ENCODE measurements at regions not wholly inside any gene's neighbourhood (a gene's known extent, or its start where the extent isn't known, plus 50 kb on each side); places are given as distances from the start of the nearest gene placed in this dataset.
"Not testable (repeated sequence)": the region's sequence is repeated elsewhere in the genome, so short reads cannot be mapped to it uniquely, and the experiment has no call there.

DNA sequence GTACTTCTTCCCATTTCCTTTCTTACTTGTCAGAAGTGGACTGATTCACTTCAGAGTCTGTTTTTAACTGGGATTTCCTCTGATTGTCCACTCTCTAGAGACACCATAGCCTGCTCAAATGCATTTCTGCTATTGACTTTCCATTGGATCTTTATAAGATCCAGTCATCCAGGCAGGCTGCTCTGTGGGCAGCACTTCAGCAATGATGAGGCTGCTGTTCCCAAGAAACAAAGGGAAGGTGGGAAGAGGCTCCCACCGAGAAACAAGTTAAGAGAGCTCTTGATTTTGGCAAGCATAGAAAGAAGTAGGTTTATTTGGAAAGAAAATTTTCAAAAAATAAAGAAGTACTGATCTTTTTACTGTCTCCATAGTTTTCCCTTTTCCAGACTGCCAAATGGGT, 125.8 kb upstream of the STARD13 start:
- Histone ChIP-seq H4K20me1 (ENCODE audit: control insufficient read depth, insufficient read depth, low read length, poor library complexity, severe bottlenecking) (no peaks in the 10 kb centered on the region), H2AFZ (ENCODE audit: insufficient read depth, low read depth, low read length, poor library complexity, severe bottlenecking) (no peak overlapping the region), H3K27me3 (replicated peaks in 1 of 4; ENCODE audit: control extremely low read depth in 1 of 4, control insufficient read depth in 3 of 4, insufficient read depth in 4 of 4, low read length in 3 of 4) (no peaks in the 10 kb centered on the region), H3K4me3 (ENCODE audit: control extremely low read depth in 1 of 5, extremely low read depth in 1 of 5, insufficient read depth in 1 of 5, low read depth in 2 of 5, low read length in 4 of 5) (no peak overlapping the region), H3K4me1 (ENCODE audit: control insufficient read depth in 2 of 2, insufficient read depth in 2 of 2, low read length in 2 of 2) (no peaks in the 10 kb centered on the region), H3K9ac (ENCODE audit: low read length) (no peak overlapping the region), H3K4me2 (replicated peaks; ENCODE audit: low read depth, low read length, poor library complexity, severe bottlenecking) (no peak overlapping the region), H3K36me3 (replicated peaks in 1 of 2; ENCODE audit: control extremely low read depth in 1 of 2, control insufficient read depth in 1 of 2, extremely low read depth in 1 of 2, insufficient read depth in 2 of 2, low read length in 1 of 2) (no peaks in the 10 kb centered on the region), H3K79me2 (ENCODE audit: control insufficient read depth, insufficient read depth, low read length) (no peaks in the 10 kb centered on the region), H3K9me3 (ENCODE audit: control extremely low read depth in 1 of 3, control insufficient read depth in 2 of 3, insufficient read depth in 1 of 3, low read length in 2 of 3) (no peaks in the 10 kb centered on the region), H3K27ac (ENCODE audit: low read length in 2 of 2) (no peak overlapping the region)
- Mint-ChIP-seq H3K9me3 (ENCODE audit: insufficient read depth) (peaks cover 2% of the 10 kb centered on the region), H3K4me1 (no peaks in the 10 kb centered on the region), H3K27me3 (peaks cover 14% of the 10 kb centered on the region), H3K27ac (no peak overlapping the region), H3K4me3 (no peak overlapping the region)
- ATAC-seq (ENCODE audit: low read depth): no peak
- WGBS (ENCODE audit: insufficient coverage): no CpG with 5 or more reads among the region's 1 CpG
- TF ChIP-seq EZH2 (IDR thresholded peaks at IDR 0.05; ENCODE audit: borderline replicate concordance, insufficient read depth, low read depth, low read length, poor library complexity, severe bottlenecking) (no peak), CTCF (IDR thresholded peaks at IDR 0.05) (no peak)
- ChIA-PET POLR2A (no interaction called here), CTCF (no interaction called here)
- DNase-seq: no peak
- intact Hi-C loops (cut with micrococcal nuclease): no loop called here

DNA sequence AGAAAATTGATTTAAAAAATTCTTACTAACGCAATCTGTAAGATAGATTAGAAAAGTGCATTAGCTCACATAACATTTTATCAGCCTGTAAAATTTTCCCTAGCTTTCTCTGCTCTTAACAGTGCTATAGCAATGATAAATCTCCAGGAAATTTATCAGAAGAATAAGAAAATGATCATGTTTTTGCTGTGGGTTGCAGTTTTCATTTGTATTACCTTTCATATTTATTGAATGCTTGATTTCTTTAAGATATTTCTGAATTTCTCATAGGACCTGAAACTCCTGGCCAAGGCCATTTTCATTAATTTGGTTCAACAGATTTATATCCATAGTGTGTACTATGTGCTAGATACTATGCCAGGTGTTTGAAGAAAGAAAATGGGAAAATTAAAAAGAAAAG, 130.3 kb upstream of the STARD13 start:
- Histone ChIP-seq H4K20me1 (ENCODE audit: control insufficient read depth, insufficient read depth, low read length, poor library complexity, severe bottlenecking) (no peaks in the 10 kb centered on the region), H3K27me3 (replicated peaks in 1 of 4; ENCODE audit: control extremely low read depth in 1 of 4, control insufficient read depth in 3 of 4, insufficient read depth in 4 of 4, low read length in 3 of 4) (no peaks in the 10 kb centered on the region), H3K9ac (ENCODE audit: low read length) (no peak overlapping the region), H3K4me3 (ENCODE audit: control extremely low read depth in 1 of 5, extremely low read depth in 1 of 5, insufficient read depth in 1 of 5, low read depth in 2 of 5, low read length in 4 of 5) (no peak overlapping the region), H3K9me3 (ENCODE audit: control extremely low read depth in 1 of 3, control insufficient read depth in 2 of 3, insufficient read depth in 1 of 3, low read length in 2 of 3) (peaks cover 2 to 8% (median 2%) of the 10 kb centered on the region in 3 donors), H2AFZ (ENCODE audit: insufficient read depth, low read depth, low read length, poor library complexity, severe bottlenecking) (no peak overlapping the region), H3K36me3 (replicated peaks in 1 of 2; ENCODE audit: control extremely low read depth in 1 of 2, control insufficient read depth in 1 of 2, extremely low read depth in 1 of 2, insufficient read depth in 2 of 2, low read length in 1 of 2) (no peaks in the 10 kb centered on the region), H3K79me2 (ENCODE audit: control insufficient read depth, insufficient read depth, low read length) (no peaks in the 10 kb centered on the region), H3K4me1 (ENCODE audit: control insufficient read depth in 2 of 2, insufficient read depth in 2 of 2, low read length in 2 of 2) (no peaks in the 10 kb centered on the region), H3K4me2 (replicated peaks; ENCODE audit: low read depth, low read length, poor library complexity, severe bottlenecking) (no peak overlapping the region), H3K27ac (ENCODE audit: low read length in 2 of 2) (no peak overlapping the region)
- Mint-ChIP-seq H3K4me3 (no peak overlapping the region), H3K4me1 (no peaks in the 10 kb centered on the region), H3K27me3 (peaks cover 27% of the 10 kb centered on the region), H3K9me3 (ENCODE audit: insufficient read depth) (peaks cover 6% of the 10 kb centered on the region), H3K27ac (no peak overlapping the region)
- ChIA-PET POLR2A (no interaction called here), CTCF (no interaction called here)
- ATAC-seq (ENCODE audit: low read depth): no peak
- DNase-seq: no peak
- intact Hi-C loops (cut with micrococcal nuclease): no loop called here
- no CpG with 5 or more reads among the region's 1 CpG for WGBS (ENCODE audit: insufficient coverage)
- TF ChIP-seq EZH2 (IDR thresholded peaks at IDR 0.05; ENCODE audit: borderline replicate concordance, insufficient read depth, low read depth, low read length, poor library complexity, severe bottlenecking) (no peak), CTCF (IDR thresholded peaks at IDR 0.05) (no peak)

GRCh38 chr13:33418224-33418953, 132.8 kb upstream of the STARD13 start:
- H3K9ac ChIP-seq (ENCODE audit: low read length); H3K9me3 ChIP-seq (ENCODE audit: control extremely low read depth in 1 of 3, control insufficient read depth in 2 of 3, insufficient read depth in 1 of 3, low read length in 2 of 3); H3K36me3 ChIP-seq (replicated peaks in 1 of 2; ENCODE audit: control extremely low read depth in 1 of 2, control insufficient read depth in 1 of 2, extremely low read depth in 1 of 2, insufficient read depth in 2 of 2, low read length in 1 of 2); H3K4me3 Mint-ChIP-seq; CTCF ChIA-PET; H3K27ac Mint-ChIP-seq; intact Hi-C loops (cut with micrococcal nuclease); H3K9me3 Mint-ChIP-seq (ENCODE audit: insufficient read depth); H3K27ac ChIP-seq (ENCODE audit: low read length in 2 of 2); H3K4me1 Mint-ChIP-seq; ATAC-seq (ENCODE audit: low read depth); H3K4me3 ChIP-seq (ENCODE audit: control extremely low read depth in 1 of 5, extremely low read depth in 1 of 5, insufficient read depth in 1 of 5, low read depth in 2 of 5, low read length in 4 of 5); DNase-seq; H4K20me1 ChIP-seq (ENCODE audit: control insufficient read depth, insufficient read depth, low read length, poor library complexity, severe bottlenecking); H3K4me1 ChIP-seq (ENCODE audit: control insufficient read depth in 2 of 2, insufficient read depth in 2 of 2, low read length in 2 of 2); H2AFZ ChIP-seq (ENCODE audit: insufficient read depth, low read depth, low read length, poor library complexity, severe bottlenecking); H3K4me2 ChIP-seq (replicated peaks; ENCODE audit: low read depth, low read length, poor library complexity, severe bottlenecking); H3K27me3 ChIP-seq (replicated peaks in 1 of 4; ENCODE audit: control extremely low read depth in 1 of 4, control insufficient read depth in 3 of 4, insufficient read depth in 4 of 4, low read length in 3 of 4); H3K79me2 ChIP-seq (ENCODE audit: control insufficient read depth, insufficient read depth, low read length); POLR2A ChIA-PET: not testable (repeated sequence)
- H3K27me3 Mint-ChIP-seq: peaks cover 21% of the 10 kb centered on the region
- 93% methylated on average over 6 of the region's 7 CpGs for WGBS (ENCODE audit: insufficient coverage)

Measured in B cell (primary cell).